Progenitor cell of endocrine pancreas (in vitro differentiated cells): ENCODE measurements at regions not wholly inside any gene's neighbourhood (a gene's known extent, or its start where the extent isn't known, plus 50 kb on each side); places are given as distances from the start of the nearest gene placed in this dataset.

Source experiments
- DNase-seq: peaks from one replicate; pipeline ENCODE4 v3.0.0; 2021; ENCODE audit warnings: low spot score; ENCODE audit not compliant: unreplicated experiment
- H3K27ac Mint-ChIP-seq: 2 replicates; pipeline ENCODE4 v1.8.0; 2021; ENCODE audit warnings: mild to moderate bottlenecking, moderate library complexity, mixed read lengths
- H3K27me3 Mint-ChIP-seq: 2 replicates; pipeline ENCODE4 v1.8.0; 2021; ENCODE audit warnings: mixed read lengths
- H3K36me3 Mint-ChIP-seq: 2 replicates; pipeline ENCODE4 v1.8.0; 2022; ENCODE audit warnings: mixed read lengths; ENCODE audit not compliant: insufficient read depth
- H3K4me1 Mint-ChIP-seq: 2 replicates; pipeline ENCODE4 v1.8.0; 2021; ENCODE audit warnings: low read depth, mixed read lengths
- H3K4me3 Mint-ChIP-seq: 2 replicates; pipeline ENCODE4 v1.8.0; 2021; ENCODE audit warnings: low read depth, mild to moderate bottlenecking, moderate library complexity, mixed read lengths
- H3K9me3 Mint-ChIP-seq: 2 replicates; pipeline ENCODE4 v1.8.0; 2021; ENCODE audit warnings: low read depth, mixed read lengths
- CTCF ChIP-seq: fragments of 200-600 bp; sonication (generic); IDR thresholded peaks from one replicate; pipeline ENCODE4 v1.5.0; 2021; ENCODE audit warnings: antibody characterized with exemption, mild to moderate bottlenecking; ENCODE audit not compliant: unreplicated experiment

- no peaks in the 10 kb centered on the region for H3K36me3 Mint-ChIP-seq
- peak overlapping the region; percentile 3 for H3K27ac Mint-ChIP-seq
- DNase-seq: no peak
- peaks cover 5% of the 10 kb centered on the region for H3K27me3 Mint-ChIP-seq
- TF ChIP-seq CTCF: no peak
- no peak overlapping the region for H3K4me3 Mint-ChIP-seq
- H3K4me1 Mint-ChIP-seq: no peaks in the 10 kb centered on the region
- no peaks in the 10 kb centered on the region for H3K9me3 Mint-ChIP-seq
These were observed 444.4 kb upstream of the DAB1 start for GRCh38 chr1:57868239-57868638.

- Mint-ChIP-seq H3K4me1 (no peaks in the 10 kb centered on the region), H3K36me3 (no peaks in the 10 kb centered on the region), H3K9me3 (no peaks in the 10 kb centered on the region), H3K27ac (no peak overlapping the region), H3K27me3 (peaks cover 3% of the 10 kb centered on the region), H3K4me3 (no peak overlapping the region)
- no peak for TF ChIP-seq CTCF
- DNase-seq: no peak
These were observed 443.1 kb upstream of the DAB1 start for GRCh38 chr1:57866998-57867397.

GRCh38 chr1:57860931-57861565 lies 437.2 kb upstream of the DAB1 start:
- Mint-ChIP-seq H3K27ac (no peak overlapping the region), H3K27me3 (peaks cover 3% of the 10 kb centered on the region), H3K9me3 (no peaks in the 10 kb centered on the region), H3K36me3 (no peaks in the 10 kb centered on the region), H3K4me1 (no peaks in the 10 kb centered on the region), H3K4me3 (no peak overlapping the region)
- TF ChIP-seq CTCF: no peak
- DNase-seq: no peak

GRCh38 chr1:57860325-57860724 lies 436.5 kb upstream of the DAB1 start:
- no peak for TF ChIP-seq CTCF
- Mint-ChIP-seq H3K27me3 (peaks cover 4% of the 10 kb centered on the region), H3K4me1 (no peaks in the 10 kb centered on the region), H3K36me3 (no peaks in the 10 kb centered on the region), H3K4me3 (no peak overlapping the region), H3K27ac (no peak overlapping the region), H3K9me3 (no peaks in the 10 kb centered on the region)
- no peak for DNase-seq

- TF ChIP-seq CTCF: no peak
- no peaks in the 10 kb centered on the region for H3K9me3 Mint-ChIP-seq
- H3K27me3 Mint-ChIP-seq: peaks cover 4% of the 10 kb centered on the region
- H3K4me1 Mint-ChIP-seq: no peaks in the 10 kb centered on the region
- no peak overlapping the region for H3K27ac Mint-ChIP-seq
- no peaks in the 10 kb centered on the region for H3K36me3 Mint-ChIP-seq
- no peak overlapping the region for H3K4me3 Mint-ChIP-seq
- no peak for DNase-seq
These were observed 434.9 kb upstream of the DAB1 start for GRCh38 chr1:57858740-57859139.
